ENCODE measurements at regions not wholly inside any gene's neighbourhood (a gene's known extent, or its start where the extent isn't known, plus 50 kb on each side); places are given as distances from the start of the nearest gene placed in this dataset.

DNA sequence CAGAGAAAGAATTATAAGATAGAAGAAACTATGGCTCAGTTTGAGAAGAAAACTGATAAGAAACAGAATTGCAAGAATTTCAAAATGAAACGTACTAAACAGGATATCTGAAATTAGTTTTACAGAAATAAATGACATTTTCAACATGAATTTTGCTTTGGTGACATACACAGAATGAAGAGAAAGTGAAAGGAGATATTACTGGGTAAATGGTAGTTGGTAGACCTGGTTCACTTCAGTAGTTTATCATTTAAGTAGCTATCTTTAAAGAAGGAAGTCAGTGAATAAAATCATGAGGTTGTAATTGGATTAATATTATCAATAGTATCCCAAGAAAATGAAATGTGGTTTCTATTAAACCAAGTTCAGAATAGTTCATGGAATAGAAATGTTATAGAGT lies 395.5 kb upstream of the SMIM31 start:
- Mint-ChIP-seq H3K4me3 (no peak overlapping the region), H3K27me3 (peaks cover 3% of the 10 kb centered on the region), H3K36me3 (no peaks in the 10 kb centered on the region), H3K4me1 (ENCODE audit: unreplicated experiment) (no peaks in the 10 kb centered on the region), H3K9me3 (no peaks in the 10 kb centered on the region), H3K27ac (no peak overlapping the region)
- TF ChIP-seq, protein P1, sequence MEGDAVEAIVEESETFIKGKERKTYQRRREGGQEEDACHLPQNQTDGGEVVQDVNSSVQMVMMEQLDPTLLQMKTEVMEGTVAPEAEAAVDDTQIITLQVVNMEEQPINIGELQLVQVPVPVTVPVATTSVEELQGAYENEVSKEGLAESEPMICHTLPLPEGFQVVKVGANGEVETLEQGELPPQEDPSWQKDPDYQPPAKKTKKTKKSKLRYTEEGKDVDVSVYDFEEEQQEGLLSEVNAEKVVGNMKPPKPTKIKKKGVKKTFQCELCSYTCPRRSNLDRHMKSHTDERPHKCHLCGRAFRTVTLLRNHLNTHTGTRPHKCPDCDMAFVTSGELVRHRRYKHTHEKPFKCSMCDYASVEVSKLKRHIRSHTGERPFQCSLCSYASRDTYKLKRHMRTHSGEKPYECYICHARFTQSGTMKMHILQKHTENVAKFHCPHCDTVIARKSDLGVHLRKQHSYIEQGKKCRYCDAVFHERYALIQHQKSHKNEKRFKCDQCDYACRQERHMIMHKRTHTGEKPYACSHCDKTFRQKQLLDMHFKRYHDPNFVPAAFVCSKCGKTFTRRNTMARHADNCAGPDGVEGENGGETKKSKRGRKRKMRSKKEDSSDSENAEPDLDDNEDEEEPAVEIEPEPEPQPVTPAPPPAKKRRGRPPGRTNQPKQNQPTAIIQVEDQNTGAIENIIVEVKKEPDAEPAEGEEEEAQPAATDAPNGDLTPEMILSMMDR (conservative IDR thresholded peaks at IDR 0.05) = no peak
- DNase-seq (ENCODE audit: extremely low spot score, unreplicated experiment) = no peak

DNA sequence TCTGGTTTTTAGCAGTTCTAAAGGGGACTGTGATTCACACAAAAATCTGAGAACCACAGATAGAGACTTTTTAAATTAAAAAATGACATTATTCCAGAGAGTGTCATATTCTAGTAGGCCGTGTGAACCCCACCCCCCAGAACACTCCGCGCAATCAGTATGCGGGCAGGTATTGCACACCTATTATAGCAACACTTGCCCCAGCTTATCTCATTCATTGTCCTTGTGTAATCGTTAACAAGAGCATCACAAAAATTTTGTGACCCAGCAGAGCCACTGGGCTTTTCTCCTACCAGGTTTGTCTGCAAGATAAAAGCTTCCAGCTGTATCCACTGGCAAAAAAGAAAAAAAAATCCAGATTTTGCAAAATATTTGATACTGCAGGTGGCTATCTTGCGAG lies 394.1 kb upstream of the SMIM31 start:
- no peak overlapping the region for H3K27ac Mint-ChIP-seq
- H3K4me1 Mint-ChIP-seq (ENCODE audit: unreplicated experiment) = no peaks in the 10 kb centered on the region
- TF ChIP-seq, protein P1 (conservative IDR thresholded peaks at IDR 0.05) = no peak
- H3K9me3 Mint-ChIP-seq = no peaks in the 10 kb centered on the region
- peaks cover 3% of the 10 kb centered on the region for H3K27me3 Mint-ChIP-seq
- no peaks in the 10 kb centered on the region for H3K36me3 Mint-ChIP-seq
- no peak for DNase-seq (ENCODE audit: extremely low spot score, unreplicated experiment)
- H3K4me3 Mint-ChIP-seq = no peak overlapping the region

DNA sequence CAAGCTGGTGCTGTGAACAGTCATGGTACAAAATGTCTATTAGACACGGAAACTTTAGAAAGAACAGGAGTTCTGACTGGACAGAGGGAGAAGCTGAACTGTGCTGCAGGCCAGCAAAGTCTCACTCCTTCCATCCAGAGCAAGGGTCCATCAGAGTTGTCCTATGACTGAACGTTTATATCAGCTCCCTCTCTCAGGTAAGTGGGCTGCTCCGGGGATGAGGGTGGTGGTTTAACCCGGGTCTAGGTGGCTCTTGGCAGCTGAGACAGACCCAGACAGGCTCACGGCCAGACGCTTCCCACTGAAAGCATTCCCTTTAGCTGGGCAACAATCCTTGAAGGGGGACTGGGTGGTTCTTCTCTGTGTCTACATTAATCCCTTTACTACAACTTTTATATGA lies 385.0 kb upstream of the SMIM31 start:
- H3K4me3 Mint-ChIP-seq = no peak overlapping the region
- H3K27me3 Mint-ChIP-seq = no peaks in the 10 kb centered on the region

DNA sequence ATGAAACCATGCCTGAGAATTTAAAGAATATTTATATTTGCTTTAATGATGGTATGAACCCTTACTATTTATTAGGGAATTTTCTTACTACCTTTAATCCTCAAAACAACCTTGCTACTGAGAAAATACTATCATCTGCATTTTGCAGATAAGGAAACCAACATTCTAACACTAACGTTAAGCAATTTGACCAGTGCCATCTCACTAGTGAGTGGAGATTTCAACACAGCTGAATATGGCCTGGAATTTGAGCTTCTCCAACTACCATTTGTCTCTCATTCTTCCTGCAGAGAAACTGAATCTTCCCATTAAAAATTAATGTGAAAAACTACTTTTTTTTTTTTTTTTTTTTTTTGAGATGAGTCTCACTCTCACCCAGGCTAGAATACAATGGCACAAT lies 380.9 kb upstream of the SMIM31 start:
- DNase-seq (ENCODE audit: extremely low spot score, unreplicated experiment) = no peak
- TF ChIP-seq, protein P1 (conservative IDR thresholded peaks at IDR 0.05) = no peak
- no peaks in the 10 kb centered on the region for H3K4me1 Mint-ChIP-seq (ENCODE audit: unreplicated experiment)
- H3K9me3 Mint-ChIP-seq = no peaks in the 10 kb centered on the region
- H3K36me3 Mint-ChIP-seq = no peaks in the 10 kb centered on the region
- H3K4me3 Mint-ChIP-seq = no peak overlapping the region
- H3K27ac Mint-ChIP-seq = no peak overlapping the region
- peaks cover 19% of the 10 kb centered on the region for H3K27me3 Mint-ChIP-seq

More for the DNA sequence above, 385.0 kb upstream of the SMIM31 start:
- no peaks in the 10 kb centered on the region for H3K36me3 Mint-ChIP-seq
- H3K9me3 Mint-ChIP-seq = no peaks in the 10 kb centered on the region
- DNase-seq (ENCODE audit: extremely low spot score, unreplicated experiment) = no peak
- TF ChIP-seq, protein P1 (conservative IDR thresholded peaks at IDR 0.05) = no peak
- H3K27ac Mint-ChIP-seq = no peak overlapping the region
- H3K4me1 Mint-ChIP-seq (ENCODE audit: unreplicated experiment) = no peaks in the 10 kb centered on the region

DNA sequence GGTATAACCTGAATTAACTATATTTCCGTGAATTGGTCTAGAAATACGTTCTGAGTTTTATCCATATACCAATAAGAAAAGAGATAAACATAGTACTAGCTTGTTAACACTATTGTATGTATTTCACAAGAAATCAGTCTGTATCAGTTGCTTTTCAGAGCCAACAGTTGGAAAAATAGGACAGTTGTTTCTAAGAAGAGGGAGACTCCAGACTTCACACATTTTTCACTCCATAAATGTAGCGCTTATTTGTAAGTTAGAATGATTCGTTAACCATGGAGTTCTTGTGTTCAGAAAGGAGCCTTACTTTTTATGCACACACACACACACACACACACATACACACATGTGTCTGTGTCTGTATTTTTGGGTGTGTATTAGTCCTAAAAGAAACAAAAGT lies 376.7 kb upstream of the SMIM31 start:
- H3K27me3 Mint-ChIP-seq = peaks cover 50% of the 10 kb centered on the region
- H3K9me3 Mint-ChIP-seq = no peaks in the 10 kb centered on the region
- H3K36me3 Mint-ChIP-seq = no peaks in the 10 kb centered on the region
- H3K4me1 Mint-ChIP-seq (ENCODE audit: unreplicated experiment) = no peaks in the 10 kb centered on the region
- TF ChIP-seq, protein P1 (conservative IDR thresholded peaks at IDR 0.05) = no peak
- no peak for DNase-seq (ENCODE audit: extremely low spot score, unreplicated experiment)
- no peak overlapping the region for H3K4me3 Mint-ChIP-seq
- no peak overlapping the region for H3K27ac Mint-ChIP-seq

DNA sequence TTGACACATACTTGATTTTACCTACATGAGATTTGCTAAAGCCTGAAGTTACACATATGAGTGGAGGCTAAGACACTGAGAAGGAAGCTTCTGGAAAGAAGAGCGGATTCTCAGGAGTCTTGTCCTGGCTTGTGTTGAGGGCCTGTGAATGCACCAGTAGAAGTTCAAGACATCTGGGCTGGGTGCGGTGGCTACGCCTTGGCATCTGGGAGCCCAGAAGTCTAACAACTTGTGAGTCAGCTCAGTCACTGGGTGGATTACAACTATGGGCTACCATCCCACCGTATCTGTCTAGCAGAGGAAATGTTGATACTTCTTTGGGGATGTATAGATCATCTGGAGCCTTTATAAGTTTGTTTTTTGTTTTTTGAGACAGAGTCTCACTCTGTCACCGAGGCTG lies 375.6 kb upstream of the SMIM31 start:
- Mint-ChIP-seq H3K4me3 (no peak overlapping the region), H3K4me1 (ENCODE audit: unreplicated experiment) (peaks cover 4% of the 10 kb centered on the region), H3K9me3 (no peaks in the 10 kb centered on the region), H3K27ac (no peak overlapping the region), H3K36me3 (no peaks in the 10 kb centered on the region), H3K27me3 (peaks cover 60% of the 10 kb centered on the region)
- DNase-seq (ENCODE audit: extremely low spot score, unreplicated experiment) = no peak
- TF ChIP-seq, protein P1 (conservative IDR thresholded peaks at IDR 0.05) = no peak

Measured in type B pancreatic cell (in vitro differentiated cells).